Muscle of leg (tissue), 3 donors: ENCODE measurements at regions not wholly inside any gene's neighbourhood (a gene's known extent, or its start where the extent isn't known, plus 50 kb on each side); places are given as distances from the start of the nearest gene placed in this dataset.
A peak's percentile ranks its signal among the peaks of the same experiment; 100 is the strongest.

ENCODE experiments used
- DNase-seq: peaks from one replicate; pipeline ENCODE4 v3.0.0; 2013
- H3K27ac ChIP-seq: one replicate; pipeline ENCODE4 v1.5.1; 2013; ENCODE audit warnings: mild to moderate bottlenecking, low read length, control low read depth
- H3K27me3 ChIP-seq: one replicate; pipeline ENCODE4 v1.6.1; 2013; ENCODE audit warnings: low read length; ENCODE audit not compliant: control insufficient read depth, insufficient read depth
- H3K36me3 ChIP-seq: one replicate; pipeline ENCODE4 v1.6.1; 2013; ENCODE audit warnings: low read length; ENCODE audit not compliant: control insufficient read depth, insufficient read depth
- H3K4me1 ChIP-seq: one replicate; pipeline ENCODE4 v1.6.1; 2013; ENCODE audit warnings: low read length; ENCODE audit not compliant: control insufficient read depth, insufficient read depth
- H3K4me3 ChIP-seq: one replicate; pipeline ENCODE4 v1.5.1; 2013; ENCODE audit warnings: low read length, control low read depth
- H3K9me3 ChIP-seq: replicated peaks from 2 replicates; pipeline ENCODE4 v1.6.1; 2013; ENCODE audit warnings: low read depth, low read length; ENCODE audit not compliant: control insufficient read depth
- WGBS: methylation state at CpG from one replicate; pipeline ENCODE4 v1.1.5; 2013; ENCODE audit warnings: missing lambda C conversion rate; ENCODE audit not compliant: insufficient coverage; 5-methylcytosine and 5-hydroxymethylcytosine counted together

GRCh38 chr3:168288511-168289401 is 193.0 kb upstream of the GOLIM4 start:
- no peaks in the 10 kb centered on the region for H3K36me3 ChIP-seq
- no peak overlapping the region for H3K4me3 ChIP-seq
- H3K27ac ChIP-seq: no peak overlapping the region
- no peak for DNase-seq
- no CpG with 5 or more reads among the region's 5 CpGs for WGBS
- no peaks in the 10 kb centered on the region for H3K9me3 ChIP-seq
- H3K27me3 ChIP-seq: no peaks in the 10 kb centered on the region
- no peaks in the 10 kb centered on the region for H3K4me1 ChIP-seq

GRCh38 chr3:168285506-168285905 is 189.8 kb upstream of the GOLIM4 start:
- Histone ChIP-seq H3K36me3 (no peaks in the 10 kb centered on the region), H3K4me3 (no peak overlapping the region), H3K9me3 (no peaks in the 10 kb centered on the region), H3K27me3 (no peaks in the 10 kb centered on the region), H3K4me1 (no peaks in the 10 kb centered on the region), H3K27ac (no peak overlapping the region)
- no CpG with 5 or more reads among the region's 2 CpGs for WGBS
- no peak for DNase-seq

- no peak overlapping the region for H3K4me3 ChIP-seq
- H3K27ac ChIP-seq: no peak overlapping the region
- no peaks in the 10 kb centered on the region for H3K9me3 ChIP-seq
- no peak for DNase-seq
- H3K27me3 ChIP-seq: no peaks in the 10 kb centered on the region
- no peaks in the 10 kb centered on the region for H3K4me1 ChIP-seq
- 94% methylated on average over 4 of the region's 5 CpGs for WGBS
- no peaks in the 10 kb centered on the region for H3K36me3 ChIP-seq
Measured at GRCh38 chr3:168284728-168285127, 189.0 kb upstream of the GOLIM4 start.

GRCh38 chr3:168275662-168276061 is 179.9 kb upstream of the GOLIM4 start:
- DNase-seq: no peak
- no peak overlapping the region for H3K27ac ChIP-seq
- H3K4me1 ChIP-seq: no peaks in the 10 kb centered on the region
- no peaks in the 10 kb centered on the region for H3K36me3 ChIP-seq
- H3K9me3 ChIP-seq: no peaks in the 10 kb centered on the region
- no peak overlapping the region for H3K4me3 ChIP-seq
- WGBS: no CpG with 5 or more reads among the region's 3 CpGs
- H3K27me3 ChIP-seq: no peaks in the 10 kb centered on the region

GRCh38 chr3:168273917-168274316 is 178.2 kb upstream of the GOLIM4 start:
- Histone ChIP-seq H3K4me1 (no peaks in the 10 kb centered on the region), H3K27ac (no peak overlapping the region), H3K9me3 (no peaks in the 10 kb centered on the region), H3K4me3 (no peak overlapping the region), H3K36me3 (no peaks in the 10 kb centered on the region), H3K27me3 (no peaks in the 10 kb centered on the region)
- no CpG with 5 or more reads among the region's 2 CpGs for WGBS
- peak; percentile 14 for DNase-seq

GRCh38 chr3:168273036-168273435 is 177.3 kb upstream of the GOLIM4 start:
- 100% methylated on average over 2 of the region's 2 CpGs for WGBS
- Histone ChIP-seq H3K27me3 (no peaks in the 10 kb centered on the region), H3K4me1 (no peaks in the 10 kb centered on the region), H3K27ac (no peak overlapping the region), H3K4me3 (no peak overlapping the region), H3K36me3 (no peaks in the 10 kb centered on the region), H3K9me3 (no peaks in the 10 kb centered on the region)
- no peak for DNase-seq

- Histone ChIP-seq H3K36me3 (no peaks in the 10 kb centered on the region), H3K4me1 (no peaks in the 10 kb centered on the region), H3K27me3 (no peaks in the 10 kb centered on the region), H3K27ac (no peak overlapping the region), H3K9me3 (no peaks in the 10 kb centered on the region), H3K4me3 (no peak overlapping the region)
- no peak for DNase-seq
- WGBS: 85% methylated on average over 1 of the region's 1 CpG
Measured at GRCh38 chr3:168272343-168272985, 176.7 kb upstream of the GOLIM4 start.

- H3K4me3 ChIP-seq: no peak overlapping the region
- no peak for DNase-seq
- no peaks in the 10 kb centered on the region for H3K36me3 ChIP-seq
- H3K27me3 ChIP-seq: no peaks in the 10 kb centered on the region
- no peaks in the 10 kb centered on the region for H3K4me1 ChIP-seq
- no peaks in the 10 kb centered on the region for H3K9me3 ChIP-seq
- WGBS: no CpG with 5 or more reads among the region's 2 CpGs
- H3K27ac ChIP-seq: no peak overlapping the region
Measured at GRCh38 chr3:168271932-168272331, 176.2 kb upstream of the GOLIM4 start.

GRCh38 chr3:168269001-168269400 is 173.3 kb upstream of the GOLIM4 start:
- Histone ChIP-seq H3K36me3 (no peaks in the 10 kb centered on the region), H3K27me3 (no peaks in the 10 kb centered on the region)
- no CpG with 5 or more reads among the region's 1 CpG for WGBS

GRCh38 chr3:168267179-168267578 is 171.5 kb upstream of the GOLIM4 start:
- Histone ChIP-seq H3K4me1 (no peaks in the 10 kb centered on the region), H3K9me3 (no peaks in the 10 kb centered on the region), H3K36me3 (no peaks in the 10 kb centered on the region), H3K27me3 (no peaks in the 10 kb centered on the region), H3K4me3 (no peak overlapping the region), H3K27ac (no peak overlapping the region)
- no CpG with 5 or more reads among the region's 1 CpG for WGBS
- DNase-seq: no peak

More at GRCh38 chr3:168269001-168269400, 173.3 kb upstream of the GOLIM4 start:
- Histone ChIP-seq H3K4me1 (no peaks in the 10 kb centered on the region), H3K9me3 (no peaks in the 10 kb centered on the region), H3K4me3 (no peak overlapping the region), H3K27ac (no peak overlapping the region)
- no peak for DNase-seq
